Fibroblast of upper back skin (primary cell): ENCODE measurements at regions not wholly inside any gene's neighbourhood (a gene's known extent, or its start where the extent isn't known, plus 50 kb on each side); places are given as distances from the start of the nearest gene placed in this dataset.

ENCODE experiments used
- DNase-seq: peaks from one replicate; pipeline ENCODE4 v3.0.0-alpha.2; 2013

DNA sequence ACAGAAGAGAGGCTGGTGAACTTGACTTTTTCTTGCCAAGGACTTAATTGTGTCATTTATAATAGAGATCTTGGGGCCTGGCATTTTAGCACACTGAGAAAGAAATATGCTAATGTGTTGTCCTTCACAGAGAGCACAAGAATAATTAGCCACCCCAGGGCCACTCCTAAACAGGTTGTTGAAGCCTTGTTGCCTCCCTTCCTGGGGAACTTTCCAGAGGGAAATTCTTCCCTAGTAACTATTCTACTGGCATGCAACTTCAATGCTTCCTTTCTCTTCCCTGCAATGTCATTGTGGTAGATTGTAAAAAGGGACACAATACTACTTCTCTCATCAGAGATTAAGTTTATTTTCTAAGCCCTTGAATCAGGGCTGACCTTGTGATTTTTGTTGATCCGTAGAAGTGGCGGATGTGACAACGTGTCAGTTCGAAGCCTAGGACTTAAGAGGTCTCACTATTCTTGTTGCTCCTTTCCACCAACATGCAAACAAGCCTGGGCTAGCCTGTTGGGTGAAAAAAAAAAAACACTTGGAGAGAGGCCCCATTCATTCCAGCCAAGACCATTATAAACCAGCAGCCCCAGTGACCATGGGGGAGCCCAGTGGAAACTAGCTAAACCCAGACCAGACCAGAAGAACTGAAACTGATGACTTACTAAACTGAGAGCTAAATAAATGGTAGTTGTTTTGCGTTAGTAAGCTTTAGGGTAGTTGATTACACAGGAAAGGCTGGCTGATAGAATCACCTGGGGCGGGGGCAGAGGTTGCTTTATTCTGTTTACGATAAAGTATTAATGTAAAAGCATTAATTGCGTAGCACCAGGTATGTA, 287.2 kb downstream of the SHQ1 start:
- DNase-seq, result no peak

DNA sequence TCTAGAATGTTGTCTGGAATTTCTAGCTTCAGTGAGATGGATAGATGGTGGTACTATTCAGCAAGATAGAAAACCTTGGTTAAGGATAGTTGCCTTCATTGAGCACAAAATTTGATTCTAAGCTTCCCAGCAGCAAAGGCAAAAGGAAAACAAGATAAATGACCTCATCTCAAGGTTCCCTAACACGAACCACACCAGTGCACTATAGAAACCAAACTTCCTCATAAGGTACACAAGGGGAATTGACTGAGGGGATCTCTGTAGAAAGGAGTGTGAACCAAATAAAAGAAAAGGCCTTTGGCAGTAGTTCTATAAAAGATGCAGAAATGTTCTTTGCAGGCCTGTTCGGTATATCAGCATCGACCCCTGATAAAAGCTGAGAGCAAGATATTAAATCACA, 288.9 kb downstream of the SHQ1 start:
- DNase-seq, result no peak

DNA sequence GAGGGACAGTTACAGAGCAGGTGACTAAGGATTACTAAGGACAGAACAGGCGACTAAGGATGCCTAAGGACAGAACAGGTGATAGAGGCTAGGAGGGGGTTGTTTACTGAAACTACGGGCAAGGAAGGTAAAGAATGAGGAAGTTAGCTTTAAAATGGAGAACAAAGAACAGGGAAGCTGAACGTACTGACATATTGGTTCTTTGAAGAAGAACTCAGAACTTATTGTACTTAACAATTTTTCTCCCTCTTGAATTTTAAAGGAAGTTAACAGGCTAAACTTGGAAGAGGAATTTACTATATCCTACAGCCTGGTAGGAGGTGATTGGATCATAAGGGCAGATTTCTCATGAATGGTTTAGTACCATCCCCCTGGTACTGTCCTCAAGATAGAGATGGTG, 290.2 kb downstream of the SHQ1 start:
- DNase-seq, result no peak

DNA sequence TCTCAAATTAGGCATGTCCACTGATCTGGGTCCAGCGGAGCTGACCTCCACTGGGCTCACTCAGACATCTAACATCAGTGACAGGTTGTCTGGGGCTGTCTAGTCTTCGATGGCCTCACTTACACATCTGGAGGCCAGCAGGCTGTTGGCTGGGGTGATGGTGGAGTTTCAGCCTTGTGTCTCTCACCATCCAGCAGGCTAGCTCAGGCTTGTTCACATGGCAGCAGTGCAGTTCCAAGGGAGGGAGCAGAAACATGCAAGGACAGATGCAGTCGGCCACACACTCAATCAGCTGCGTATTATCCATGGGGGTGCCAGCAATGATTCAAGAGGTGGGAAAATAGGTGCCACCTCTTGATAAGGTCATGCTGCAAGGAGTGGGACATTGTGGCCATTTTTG, 292.5 kb downstream of the SHQ1 start:
- DNase-seq, result no peak

DNA sequence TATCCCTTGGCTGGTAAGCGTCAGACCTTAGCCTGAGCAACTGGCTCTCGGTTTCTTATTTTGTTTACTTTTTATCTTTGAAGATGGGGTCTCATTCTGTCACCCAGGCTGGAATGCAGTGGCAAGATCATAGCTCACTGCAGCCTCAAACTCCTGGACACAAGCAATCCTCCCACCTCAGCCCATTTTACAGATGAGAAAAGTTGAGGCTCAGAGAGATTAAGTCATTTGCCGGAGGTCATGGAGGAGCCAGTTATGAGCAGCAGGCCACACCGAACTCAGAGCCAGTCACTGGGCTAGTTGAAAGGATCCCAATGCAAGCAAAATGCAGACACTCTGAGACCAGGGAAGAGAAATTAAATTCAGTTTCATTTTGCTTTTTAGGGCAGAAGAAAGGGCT, 293.6 kb downstream of the SHQ1 start:
- DNase-seq, result no peak

DNA sequence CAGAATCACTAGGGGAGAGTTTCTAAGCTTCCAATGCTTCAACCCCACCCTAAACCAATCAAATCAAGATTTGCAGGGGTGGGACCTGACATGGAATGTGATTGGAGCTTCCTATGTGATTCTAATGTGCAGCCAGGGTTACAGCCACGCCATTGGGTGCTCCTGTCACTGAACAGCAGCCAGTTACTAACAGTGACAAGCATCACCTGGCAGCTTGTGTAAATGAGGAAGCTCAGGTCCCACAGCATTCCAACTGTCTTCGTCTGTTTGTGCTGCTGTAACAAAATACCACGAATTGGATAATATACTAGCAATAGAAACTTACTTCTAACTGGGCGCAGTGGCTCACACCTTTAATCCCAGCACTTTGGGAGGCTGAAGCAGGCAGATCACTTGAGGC, 294.9 kb downstream of the SHQ1 start:
- no peak for DNase-seq

DNA sequence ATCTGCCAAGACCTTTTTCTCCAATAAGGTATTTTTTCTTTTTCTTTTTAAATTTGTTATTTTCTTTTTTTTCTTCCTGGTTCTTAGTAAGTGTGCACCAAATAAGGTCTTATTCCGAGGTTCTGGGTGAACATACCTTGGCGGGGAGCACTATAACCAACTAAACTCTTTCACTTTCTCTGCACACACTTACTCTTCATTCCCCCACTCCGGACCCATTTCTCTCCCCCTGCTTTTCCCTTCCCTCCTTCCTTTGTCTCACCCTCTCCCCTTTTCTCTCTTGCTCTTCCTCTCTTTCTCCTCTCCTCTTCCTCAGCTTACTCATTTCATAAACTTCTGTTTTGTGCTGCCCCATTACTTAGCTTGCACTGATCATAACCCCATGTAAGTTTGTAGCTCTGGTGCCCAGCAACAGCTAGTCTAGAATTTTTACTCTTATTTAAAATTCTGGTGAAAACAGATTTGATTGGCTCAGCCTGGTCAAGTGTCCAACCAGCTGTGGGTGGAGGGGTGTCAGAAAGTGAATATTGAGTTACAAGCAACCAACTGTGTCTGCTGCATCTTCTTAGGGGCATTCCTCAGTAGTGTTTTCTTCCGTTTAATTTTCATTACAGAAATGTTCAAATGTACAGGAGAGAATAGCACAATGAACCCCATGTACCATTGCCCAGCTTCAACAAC, 297.5 kb downstream of the SHQ1 start:
- no peak for DNase-seq

DNA sequence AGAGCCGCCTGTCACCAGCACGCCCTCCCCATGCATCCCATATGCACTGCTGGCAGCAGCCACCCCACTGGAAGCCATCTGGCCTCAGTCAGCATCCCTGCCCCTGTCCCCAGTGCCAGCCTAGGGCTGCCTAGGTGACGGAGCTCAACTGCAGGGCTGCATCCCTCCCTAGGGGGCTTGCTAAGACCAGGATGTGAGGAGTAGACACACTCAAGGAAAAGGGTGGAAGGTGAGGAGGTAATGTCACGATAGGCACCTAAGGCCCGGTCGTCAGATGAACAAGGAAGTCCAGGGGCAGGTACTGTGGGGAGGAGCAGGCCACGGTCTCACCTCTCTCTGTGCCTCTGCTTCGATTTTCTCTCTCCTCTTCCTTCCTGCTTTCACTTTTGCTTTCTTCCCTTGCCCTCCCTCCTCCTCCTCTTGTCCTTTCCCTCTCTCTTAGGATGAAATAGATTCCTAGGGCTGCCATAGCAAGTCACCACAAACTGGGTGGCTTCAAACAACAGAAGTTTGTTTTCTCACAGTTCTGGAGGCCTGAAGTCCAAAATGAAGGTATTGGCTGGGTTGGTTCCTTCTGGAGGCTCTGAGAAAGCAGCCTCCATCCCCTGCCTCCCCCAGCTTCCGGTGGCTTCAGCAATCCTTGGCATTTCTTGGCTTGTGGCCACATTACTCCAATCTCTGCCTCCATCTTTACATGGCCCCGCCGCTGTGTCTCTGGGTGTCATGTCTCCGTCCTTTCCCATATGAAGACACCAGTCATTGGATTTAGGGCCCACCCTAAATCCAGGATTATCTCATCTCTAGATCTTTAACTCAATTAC, 298.3 kb downstream of the SHQ1 start:
- DNase-seq, result no peak

DNA sequence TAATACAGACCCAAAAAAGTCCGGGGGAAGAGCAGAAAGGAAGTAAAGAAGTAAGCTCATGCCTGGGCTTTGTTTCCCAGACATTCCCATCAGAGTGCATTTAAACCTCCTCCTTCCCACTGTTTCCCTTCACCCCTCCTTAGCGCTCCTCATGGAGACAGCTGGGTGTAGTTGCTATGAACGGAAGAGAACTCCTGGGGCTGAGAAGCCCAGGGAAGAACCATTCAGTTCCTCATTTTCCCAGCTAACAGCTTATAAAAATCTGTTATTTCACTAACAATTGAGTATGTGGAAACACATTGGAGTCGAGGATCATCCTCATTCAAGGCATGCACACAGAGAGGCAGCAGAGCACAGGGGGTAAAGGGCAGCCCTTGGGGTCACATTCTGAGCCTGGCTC, 299.3 kb downstream of the SHQ1 start:
- DNase-seq, result no peak

DNA sequence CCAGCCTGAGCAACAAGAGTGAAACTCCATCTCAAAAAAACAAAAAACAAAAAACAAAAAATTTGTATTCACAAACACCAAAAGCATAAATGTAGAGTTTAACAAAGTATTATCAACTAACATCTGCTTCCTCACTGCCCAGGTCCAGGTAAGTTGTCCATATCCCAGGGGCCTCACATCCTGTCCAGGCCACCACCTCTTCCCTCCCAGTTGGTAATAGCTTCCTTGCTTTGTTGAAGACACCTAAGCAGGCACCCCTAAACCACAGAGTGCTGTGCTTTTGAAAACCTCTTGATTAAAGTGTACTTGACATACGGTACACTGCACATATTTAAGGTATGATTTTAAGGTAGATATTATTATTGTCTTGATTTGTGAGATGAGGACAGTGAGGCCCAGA, 299.8 kb downstream of the SHQ1 start:
- no peak for DNase-seq

DNA sequence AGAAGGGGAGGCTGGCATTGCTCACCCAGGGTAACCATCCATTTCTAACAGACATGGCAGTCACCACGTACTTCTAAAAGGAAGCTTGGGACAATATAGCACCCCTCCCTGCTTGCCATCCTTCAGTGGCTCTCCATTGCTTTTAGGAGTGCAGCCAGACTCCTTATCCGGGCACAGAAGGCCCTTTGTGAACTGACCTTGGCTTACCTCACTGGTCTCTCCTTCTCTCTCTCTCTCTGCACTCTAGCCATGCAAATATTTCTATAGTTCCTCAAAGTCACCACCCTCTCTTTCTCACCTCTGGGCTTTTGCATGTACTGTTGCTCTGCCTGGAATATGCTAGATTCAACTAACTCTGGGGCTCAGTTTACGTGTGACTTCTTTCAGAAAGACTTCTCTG, 301.1 kb downstream of the SHQ1 start:
- no peak for DNase-seq

DNA sequence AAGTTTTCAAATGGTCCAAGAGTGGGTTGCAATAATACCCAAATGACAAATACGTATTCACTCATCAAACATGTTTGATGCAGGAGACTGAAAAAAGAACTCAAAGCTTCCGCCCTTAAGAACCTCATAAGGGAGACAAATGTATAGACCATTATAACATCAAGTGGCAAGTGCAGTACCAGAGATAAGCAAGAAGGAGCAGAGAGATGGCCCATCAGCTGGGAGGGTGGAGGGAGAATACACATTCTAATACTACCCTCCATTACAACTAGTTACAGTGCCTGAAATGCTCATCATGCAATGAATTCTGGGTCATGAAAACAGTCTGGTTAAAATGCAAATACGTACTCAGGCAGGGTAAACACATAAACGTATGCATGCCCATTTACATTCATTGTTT, 304.0 kb downstream of the SHQ1 start:
- DNase-seq, result no peak

DNA sequence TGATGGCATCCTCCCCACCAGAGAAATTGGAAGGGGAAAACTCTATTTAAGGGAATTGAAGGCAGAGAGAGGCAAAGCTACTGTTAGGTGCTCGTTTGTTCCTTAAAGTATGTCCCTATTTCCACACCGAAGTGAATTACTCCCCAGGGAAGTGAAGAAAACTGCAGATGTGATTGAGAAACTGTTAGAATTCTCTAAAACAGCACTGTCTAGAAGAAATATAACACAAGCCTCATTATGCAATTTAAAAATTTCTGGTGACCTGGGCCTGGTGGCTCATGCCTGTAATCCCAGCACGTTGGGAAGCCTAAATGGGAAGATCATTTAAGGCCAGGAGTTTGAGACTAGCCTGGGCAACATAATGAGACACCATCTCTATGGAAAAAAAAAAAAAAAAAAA, 305.0 kb downstream of the SHQ1 start:
- no peak for DNase-seq

DNA sequence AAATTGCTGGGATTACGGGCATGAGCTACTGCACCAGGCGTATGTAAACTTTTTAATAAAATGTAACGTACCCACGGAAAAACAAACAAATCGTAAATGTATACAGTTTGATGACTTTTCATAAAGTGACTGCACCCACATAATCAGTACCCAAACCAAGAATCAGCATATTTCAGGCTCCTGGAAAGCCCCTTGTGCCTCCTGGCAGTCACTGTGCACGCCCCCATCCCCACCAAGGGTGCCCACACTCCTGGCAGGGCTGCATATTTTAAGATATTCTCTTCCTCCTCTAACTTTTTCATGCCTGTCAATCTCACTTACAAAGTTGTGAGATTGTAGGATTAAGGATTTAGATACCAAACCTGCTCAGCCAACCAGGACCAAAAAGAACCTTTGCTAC, 305.5 kb downstream of the SHQ1 start:
- DNase-seq, result no peak

DNA sequence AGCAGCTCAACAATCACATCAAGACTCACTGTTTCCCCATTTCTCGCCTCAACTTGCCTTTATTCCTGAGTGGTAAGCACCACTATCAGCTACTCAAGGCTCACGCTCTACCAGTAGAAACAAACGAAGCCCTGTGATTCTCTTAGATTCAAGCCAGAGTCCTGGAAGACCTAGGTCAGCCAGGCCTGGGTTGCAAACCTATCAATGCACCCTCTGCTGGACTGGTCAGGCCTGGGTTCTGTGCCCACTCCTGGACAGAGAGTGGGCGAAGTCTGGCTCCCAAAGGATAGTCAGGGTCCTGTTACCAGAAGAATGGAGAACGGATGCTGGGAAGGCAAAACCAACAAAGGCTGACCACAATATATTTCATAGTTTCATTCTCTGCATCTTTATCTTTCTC, 308.4 kb downstream of the SHQ1 start:
- DNase-seq, result no peak

DNA sequence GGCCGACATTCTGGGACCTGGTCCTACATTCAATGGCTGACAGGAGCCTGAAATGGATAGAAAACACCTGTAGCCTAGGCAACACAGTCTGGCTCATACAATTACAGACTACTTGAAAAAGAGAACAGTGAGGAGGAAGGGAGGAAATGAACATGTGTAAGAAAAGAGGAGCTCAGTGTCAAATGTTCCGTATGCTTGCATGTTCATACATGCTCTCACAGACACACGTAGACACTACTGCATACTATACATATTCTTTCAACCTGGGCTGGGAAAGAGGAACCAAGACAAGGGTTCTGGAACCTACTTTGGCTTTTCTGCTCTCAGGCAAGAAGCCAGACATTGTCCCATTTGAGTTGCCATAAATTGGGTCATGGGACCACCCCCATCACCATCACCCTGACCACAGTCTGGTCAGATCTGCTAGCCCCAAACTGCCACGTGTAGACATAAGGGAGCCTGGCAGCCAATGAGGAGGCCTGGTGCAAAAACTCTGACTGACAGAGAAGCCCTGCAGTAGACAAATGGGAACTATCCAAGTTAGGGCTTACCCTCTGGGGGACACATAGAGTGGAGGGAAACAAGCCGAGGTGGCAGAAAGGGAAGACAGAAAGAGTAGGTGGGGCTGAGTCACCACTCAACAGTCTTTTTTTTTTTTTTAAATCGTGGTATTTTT, 310.0 kb downstream of the SHQ1 start:
- DNase-seq, result no peak

DNA sequence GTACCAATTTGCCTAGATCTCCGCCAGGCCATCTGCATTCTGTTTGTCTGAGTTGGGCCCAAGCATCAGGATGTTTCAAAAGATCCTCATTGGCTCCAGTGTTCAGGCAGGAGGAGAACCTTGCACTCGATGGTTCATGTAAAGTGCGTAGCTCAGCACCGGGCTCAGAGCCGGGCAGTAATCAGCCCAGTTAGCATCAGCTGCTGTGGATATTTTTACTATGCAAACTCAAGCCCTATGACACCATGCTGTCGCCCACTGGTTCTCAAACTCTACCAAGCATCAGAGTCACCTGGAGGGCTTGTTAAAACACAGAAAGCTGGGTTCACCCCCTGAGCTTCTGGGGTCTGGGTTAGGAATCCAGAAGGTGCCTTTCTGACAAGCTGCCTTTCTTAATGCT, 310.8 kb downstream of the SHQ1 start:
- no peak for DNase-seq

DNA sequence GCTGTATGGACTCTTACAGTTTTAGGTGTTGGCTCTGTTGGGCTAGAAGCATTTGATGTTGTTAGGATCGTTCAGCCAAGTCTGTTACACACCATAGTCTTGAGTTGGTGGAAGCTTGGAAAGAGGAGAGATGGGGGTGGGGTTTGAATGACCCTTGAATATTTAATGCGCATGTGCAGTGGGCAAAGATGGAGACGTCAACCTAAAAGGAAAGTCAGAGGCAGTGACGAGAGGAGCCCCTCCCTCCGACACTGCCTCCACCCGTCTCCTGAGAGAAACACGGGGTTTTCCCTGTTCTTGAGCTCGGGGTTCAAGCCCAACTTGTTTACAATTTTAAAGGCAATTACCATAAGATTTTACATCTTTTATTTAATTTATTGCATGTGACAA, 311.4 kb downstream of the SHQ1 start:
- DNase-seq, result no peak

DNA sequence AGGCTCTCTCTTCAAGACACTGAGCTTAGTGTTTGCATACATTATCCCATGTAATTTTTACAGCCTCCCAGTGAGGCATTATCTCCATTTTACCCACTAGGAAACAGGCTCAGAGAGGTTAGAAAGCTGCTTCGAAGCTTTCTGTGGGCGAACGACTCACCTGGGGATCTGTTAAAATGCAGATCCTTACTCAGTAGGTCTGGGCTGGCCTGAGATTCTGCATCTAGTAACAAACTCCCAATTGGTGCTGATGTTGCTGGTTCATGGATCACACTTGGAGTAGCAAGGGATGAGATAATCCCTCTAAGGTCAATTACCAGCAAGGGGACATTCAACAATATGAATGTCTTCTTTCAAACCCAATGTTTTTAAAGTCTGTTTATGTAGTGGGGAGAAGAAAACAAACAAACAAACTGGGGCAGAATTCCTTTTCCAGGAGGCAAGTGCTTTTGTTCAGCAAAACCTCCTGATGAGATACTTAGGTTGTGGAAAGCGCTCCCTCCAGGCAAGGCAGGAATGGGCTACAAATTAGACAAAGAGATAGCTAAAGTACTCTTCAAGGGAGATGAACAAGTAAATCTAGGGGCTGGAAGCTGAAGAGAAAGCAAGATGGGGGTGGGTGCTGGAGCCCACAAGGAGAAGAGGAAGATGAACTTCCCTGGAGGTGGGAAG, 311.9 kb downstream of the SHQ1 start:
- DNase-seq, result no peak

DNA sequence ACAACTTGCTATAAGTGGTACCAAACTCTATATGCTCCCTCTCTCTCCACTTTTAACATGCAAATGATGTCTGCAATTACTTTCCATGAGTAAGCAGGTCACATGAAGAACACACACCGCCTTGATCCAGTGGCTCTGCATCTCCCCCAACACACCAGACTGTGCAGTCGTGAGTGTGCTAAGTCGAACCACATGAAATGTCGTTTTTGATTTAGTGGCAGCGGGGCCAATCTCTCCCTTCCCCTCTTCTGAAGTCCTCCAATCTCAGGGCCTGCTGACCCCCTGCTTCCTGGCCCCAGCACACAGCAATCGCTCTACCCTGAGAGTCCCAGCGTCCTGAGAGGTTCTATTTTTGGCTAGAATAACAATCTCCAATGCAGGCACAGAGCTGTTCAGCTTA, 312.5 kb downstream of the SHQ1 start:
- peak; percentile 36 for DNase-seq

DNA sequence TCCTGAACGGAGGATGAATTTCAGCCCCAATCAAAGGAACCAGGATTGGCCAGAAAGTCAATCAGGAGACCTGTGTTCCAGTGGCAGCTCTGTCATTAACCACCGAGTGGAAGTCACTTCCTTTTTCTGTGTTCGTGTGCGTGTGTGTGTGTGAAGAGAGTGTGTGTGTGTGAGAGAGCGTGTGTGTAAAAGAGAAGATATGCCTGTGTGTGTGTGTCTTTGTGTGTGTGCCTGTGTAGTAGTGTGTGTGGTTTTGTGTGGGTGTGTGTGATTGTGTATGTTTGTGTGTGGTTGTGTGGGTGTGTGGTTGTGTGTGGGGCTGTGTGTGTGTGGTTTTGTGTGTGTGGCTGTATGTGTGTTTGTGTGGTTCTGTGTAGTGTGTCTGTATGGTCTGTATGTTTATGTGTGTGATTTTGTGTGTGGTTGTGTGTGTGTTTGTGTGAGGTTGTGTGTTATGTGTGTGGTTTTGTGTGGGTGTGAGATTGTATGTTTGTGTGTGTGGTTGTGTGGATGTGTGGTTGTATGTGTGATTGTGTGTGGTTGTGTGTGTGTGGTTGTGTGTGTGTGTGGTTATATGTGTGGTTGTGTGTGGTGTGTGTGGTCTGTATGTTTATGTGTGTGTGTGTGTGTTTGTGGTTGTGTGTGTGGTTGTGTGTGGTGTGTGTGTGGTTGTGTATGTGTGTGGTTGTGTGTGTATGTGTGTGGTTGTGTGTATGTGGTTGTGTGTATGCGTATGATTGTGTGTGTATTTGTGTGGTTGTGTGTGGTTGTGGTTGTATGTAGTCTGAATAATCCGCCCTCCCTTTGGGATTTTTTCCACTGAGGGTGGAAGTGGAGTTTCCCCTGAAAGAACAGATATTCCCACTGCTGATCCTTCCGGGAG, 314.4 kb downstream of the SHQ1 start:
- DNase-seq, result no peak

DNA sequence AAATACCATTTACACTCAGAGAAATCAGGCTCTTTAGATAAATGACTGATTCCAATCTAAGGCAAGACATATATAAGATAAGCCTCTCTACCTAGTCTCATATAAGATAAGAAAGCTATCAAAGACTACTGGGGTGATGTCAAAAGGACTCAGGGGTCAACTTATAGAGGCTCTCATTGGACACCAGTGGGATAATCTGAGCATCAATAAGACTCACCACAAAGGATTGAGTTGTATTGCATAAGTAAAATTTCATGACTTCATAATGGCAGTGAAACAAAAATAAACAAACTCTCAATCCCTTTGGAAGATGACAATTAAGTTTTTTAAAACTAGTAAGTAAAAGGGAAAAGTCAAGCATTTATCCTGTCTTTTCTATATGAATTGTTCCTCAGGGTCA, 317.8 kb downstream of the SHQ1 start:
- DNase-seq, result no peak
